Vagina (tissue), 2 donors: ENCODE measurements at regions not wholly inside any gene's neighbourhood (a gene's known extent, or its start where the extent isn't known, plus 50 kb on each side); places are given as distances from the start of the nearest gene placed in this dataset.

Source experiments
- POLR2A ChIP-seq, 2 donors: fragments of 450-650 bp; IDR thresholded peaks; one replicate each; pipeline ENCODE4 v1.6.1; 2017; ENCODE audit warnings: antibody characterized with exemption in 2 of 2, mild to moderate bottlenecking in 2 of 2, moderate library complexity in 2 of 2
- POLR2AphosphoS5 ChIP-seq, 2 donors: sonication (generic); formaldehyde crosslinking; IDR thresholded peaks; one replicate each; pipeline ENCODE4 v1.9.0; 2017; ENCODE audit warnings: antibody characterized with exemption in 2 of 2, mild to moderate bottlenecking in 2 of 2, low read depth in 1 of 2; ENCODE audit not compliant: insufficient read depth in 1 of 2
- TF ChIP-seq, protein P1 (sequence below), 3 experiments: fragments of 450-650 bp in 2 of 3; fragments of 200-600 bp in 1 of 3; sonication (generic) in 1 of 3; IDR thresholded peaks; one replicate each; pipeline ENCODE4 v1.5.1; 2017 to 2019; ENCODE audit warnings: antibody characterized with exemption in 3 of 3, mild to moderate bottlenecking in 2 of 3, moderate library complexity in 2 of 3

DNA sequence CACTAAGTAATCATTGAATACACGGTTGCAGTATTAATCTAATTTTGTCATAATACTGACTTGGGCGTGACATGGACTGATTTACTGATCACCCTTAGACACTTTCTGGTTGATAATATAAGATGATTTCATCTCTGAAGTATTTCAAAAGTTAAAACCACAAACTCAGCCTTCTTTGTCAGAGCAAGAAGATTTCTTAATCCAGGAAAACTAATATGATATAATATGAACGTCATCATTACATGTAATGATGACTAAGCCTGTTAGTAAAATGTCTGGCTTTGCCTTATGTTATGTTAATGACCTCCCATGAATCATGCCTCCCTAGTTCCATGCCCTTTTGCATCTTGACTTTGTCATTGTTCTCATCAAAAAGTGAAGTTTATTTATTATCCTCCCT is 1325.0 kb upstream of the CDH2 start:
- TF ChIP-seq POLR2A (IDR thresholded peaks at IDR 0.05), result no peak
- TF ChIP-seq, protein P1, sequence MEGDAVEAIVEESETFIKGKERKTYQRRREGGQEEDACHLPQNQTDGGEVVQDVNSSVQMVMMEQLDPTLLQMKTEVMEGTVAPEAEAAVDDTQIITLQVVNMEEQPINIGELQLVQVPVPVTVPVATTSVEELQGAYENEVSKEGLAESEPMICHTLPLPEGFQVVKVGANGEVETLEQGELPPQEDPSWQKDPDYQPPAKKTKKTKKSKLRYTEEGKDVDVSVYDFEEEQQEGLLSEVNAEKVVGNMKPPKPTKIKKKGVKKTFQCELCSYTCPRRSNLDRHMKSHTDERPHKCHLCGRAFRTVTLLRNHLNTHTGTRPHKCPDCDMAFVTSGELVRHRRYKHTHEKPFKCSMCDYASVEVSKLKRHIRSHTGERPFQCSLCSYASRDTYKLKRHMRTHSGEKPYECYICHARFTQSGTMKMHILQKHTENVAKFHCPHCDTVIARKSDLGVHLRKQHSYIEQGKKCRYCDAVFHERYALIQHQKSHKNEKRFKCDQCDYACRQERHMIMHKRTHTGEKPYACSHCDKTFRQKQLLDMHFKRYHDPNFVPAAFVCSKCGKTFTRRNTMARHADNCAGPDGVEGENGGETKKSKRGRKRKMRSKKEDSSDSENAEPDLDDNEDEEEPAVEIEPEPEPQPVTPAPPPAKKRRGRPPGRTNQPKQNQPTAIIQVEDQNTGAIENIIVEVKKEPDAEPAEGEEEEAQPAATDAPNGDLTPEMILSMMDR (IDR thresholded peaks at IDR 0.05), result no peak
- TF ChIP-seq POLR2AphosphoS5 (IDR thresholded peaks at IDR 0.05; ENCODE audit: insufficient read depth in 1 of 2, low read depth in 1 of 2), result no peak
